ENCODE measurements at regions not wholly inside any gene's neighbourhood (a gene's known extent, or its start where the extent isn't known, plus 50 kb on each side); places are given as distances from the start of the nearest gene placed in this dataset.

- TF ChIP-seq POLR2AphosphoS5 (IDR thresholded peaks at IDR 0.05; ENCODE audit: low read depth, low read length) (no peak), TAF1 (IDR thresholded peaks at IDR 0.05; ENCODE audit: borderline replicate concordance, insufficient read depth, low read length) (no peak), SIN3A (IDR thresholded peaks at IDR 0.05; ENCODE audit: borderline replicate concordance, insufficient read depth, low read length) (no peak)
Measured at GRCh38 chr6:1136415-1136774, 175.5 kb upstream of the FOXQ1 start.
